Activated CD4-positive, alpha-beta T cell treated with anti-CD3 and anti-CD28 coated beads, Interleukin-2, amount 50 U/mL, for 48 hours (primary cell): ENCODE measurements at regions not wholly inside any gene's neighbourhood (a gene's known extent, or its start where the extent isn't known, plus 50 kb on each side); places are given as distances from the start of the nearest gene placed in this dataset.
"Not testable (repeated sequence)": the region's sequence is repeated elsewhere in the genome, so short reads cannot be mapped to it uniquely, and the experiment has no call there.

ENCODE experiments used
- DNase-seq, 2 experiments: peaks; one replicate each; pipeline ENCODE4 v3.0.0-alpha.2; 2020

DNA sequence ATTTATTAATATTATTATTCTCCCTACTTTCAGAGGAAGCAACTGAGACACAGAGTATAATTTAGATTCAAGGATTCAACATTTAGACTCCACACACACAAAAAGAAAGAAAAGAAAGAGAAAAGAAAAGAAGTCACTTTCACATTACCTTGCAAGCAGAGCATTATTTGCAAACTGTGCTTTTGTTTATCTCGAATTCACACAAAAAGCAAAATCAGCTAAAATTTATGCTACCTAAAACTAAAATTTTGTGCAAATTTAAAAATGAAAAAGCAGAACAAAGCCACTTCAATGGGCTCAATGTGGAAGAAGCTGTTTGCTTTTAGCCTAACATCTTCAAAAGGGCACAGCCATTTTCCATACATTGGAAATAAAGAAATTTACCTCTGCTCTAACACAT lies 1282.7 kb upstream of the GYPC start:
- DNase-seq, result no peak

DNA sequence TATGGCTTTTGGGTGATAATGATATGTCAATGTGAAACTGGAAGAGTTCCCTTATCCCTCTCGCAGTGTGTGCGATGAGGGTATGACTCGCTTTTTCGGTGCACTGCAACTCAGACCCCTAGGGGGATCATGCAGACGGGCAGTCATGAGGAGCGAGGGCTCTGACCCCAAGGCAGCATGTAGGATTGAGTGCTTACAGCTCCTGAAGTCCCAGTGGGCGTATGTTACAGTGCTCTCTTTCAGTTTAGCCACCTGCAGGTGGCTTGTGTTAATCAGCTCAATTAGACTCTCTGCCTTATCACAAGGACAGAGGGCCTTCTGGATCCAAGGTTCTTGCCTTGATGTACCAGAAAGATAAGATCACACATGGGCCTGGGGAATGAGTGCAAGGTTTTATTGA lies 1269.9 kb upstream of the GYPC start:
- no peak for DNase-seq

DNA sequence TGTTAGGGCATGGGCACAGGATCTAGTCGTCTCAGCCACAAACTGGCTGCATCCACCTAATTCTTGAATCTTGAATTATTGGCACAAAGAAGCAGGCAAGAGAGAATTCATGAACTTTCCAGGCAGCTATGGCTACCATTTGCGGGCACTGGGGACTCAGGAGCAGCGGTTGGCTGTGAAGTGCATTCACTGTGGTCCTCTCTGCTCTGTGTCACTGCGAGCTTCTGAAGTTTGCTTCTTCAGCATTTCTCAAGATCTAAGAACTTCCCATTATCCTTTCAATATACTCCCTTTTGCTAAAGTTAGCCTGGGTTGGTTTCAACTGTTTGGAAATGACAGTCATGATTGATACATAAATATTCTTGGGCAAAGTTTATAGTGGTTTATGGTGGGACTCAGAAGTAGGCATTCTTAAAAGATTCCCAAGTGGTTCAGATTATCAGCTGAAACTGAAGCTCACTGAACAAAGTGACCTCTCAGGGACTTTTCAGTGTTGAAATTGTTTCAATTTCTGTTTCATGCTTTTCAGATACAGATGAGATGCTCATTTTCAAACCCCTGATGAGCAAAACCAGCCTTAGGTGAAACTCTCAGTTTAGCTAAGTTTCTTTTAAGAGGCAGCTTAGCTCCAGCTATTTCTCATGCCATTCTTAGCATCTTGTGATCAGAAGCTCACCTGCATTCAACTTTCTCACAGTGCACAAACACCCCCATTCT lies 1258.3 kb upstream of the GYPC start:
- no peak for DNase-seq

DNA sequence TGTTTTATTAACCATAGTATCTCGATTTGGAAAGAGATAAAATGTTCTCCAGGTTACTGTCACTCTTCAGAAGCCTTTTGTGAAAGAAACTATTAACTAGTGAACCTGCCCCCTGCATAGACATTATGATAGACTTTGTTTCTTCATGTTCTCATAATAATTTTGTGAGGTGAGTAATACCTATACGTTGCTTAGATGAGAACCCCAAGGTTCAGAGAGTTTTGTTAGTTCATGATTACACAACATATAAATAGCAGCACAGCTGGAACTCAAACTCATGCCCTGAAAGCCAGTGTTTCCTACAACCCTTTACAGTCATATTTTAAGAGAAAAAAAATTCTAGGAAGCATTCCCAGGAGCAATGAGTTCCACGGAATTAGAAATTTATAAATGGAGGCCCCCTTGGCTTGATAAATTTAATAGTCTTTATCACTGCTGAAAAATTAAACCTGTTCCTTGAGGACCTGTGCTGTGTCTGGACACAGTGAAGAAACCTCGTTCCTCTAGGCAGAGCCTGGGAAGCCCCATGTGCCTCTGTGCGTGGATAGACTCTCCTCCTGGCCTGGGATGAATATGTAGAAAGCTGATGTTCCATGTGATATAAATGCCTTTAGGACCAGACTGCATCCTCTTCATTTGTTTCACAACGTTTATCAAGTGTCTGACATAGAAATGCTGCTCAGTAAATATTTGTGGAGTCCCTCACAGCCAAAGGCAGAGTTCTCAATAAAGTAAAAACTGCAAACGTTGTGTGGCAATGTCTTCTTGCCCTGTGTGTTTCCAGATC lies 1257.0 kb upstream of the GYPC start:
- no peak for DNase-seq

DNA sequence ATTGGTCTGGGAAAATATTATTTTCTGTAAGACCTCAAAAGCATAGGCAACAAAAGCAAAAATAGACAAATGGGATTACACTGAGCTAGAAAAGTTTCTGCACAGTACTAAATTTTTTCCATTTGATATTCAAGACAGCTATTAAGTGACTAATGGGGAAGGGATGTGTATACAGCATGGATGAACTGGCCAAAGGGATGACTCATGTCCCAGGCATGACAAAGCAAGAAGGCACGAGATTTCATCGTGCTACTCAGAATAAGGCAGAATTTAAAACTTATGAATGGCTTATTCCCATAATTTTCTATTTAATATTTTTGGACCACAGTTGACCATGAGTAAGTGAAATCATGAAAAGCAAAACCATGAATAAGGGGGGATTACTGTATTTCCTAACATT lies 1250.1 kb upstream of the GYPC start:
- no peak for DNase-seq

- no peak for DNase-seq
These were observed 1247.0 kb upstream of the GYPC start for GRCh38 chr2:125408874-125409538.

DNA sequence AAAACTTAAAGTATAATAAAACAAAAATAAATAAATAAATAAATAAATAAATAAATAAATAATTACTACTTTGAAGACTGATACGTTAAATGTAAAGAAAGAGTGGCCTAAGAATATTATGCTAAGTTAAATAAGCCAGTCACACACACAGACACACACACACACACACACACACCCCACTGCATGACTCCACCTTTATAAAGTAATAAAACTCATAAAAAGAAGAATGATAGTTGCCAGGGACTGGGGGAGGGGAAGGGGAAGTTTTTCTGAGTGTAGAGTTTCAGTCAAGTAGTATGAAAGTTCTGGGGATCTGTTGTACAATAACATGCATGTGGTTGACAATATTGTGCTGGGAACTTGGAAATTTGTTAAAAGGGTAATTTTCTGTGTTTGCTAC lies 1237.5 kb upstream of the GYPC start:
- DNase-seq, result no peak

DNA sequence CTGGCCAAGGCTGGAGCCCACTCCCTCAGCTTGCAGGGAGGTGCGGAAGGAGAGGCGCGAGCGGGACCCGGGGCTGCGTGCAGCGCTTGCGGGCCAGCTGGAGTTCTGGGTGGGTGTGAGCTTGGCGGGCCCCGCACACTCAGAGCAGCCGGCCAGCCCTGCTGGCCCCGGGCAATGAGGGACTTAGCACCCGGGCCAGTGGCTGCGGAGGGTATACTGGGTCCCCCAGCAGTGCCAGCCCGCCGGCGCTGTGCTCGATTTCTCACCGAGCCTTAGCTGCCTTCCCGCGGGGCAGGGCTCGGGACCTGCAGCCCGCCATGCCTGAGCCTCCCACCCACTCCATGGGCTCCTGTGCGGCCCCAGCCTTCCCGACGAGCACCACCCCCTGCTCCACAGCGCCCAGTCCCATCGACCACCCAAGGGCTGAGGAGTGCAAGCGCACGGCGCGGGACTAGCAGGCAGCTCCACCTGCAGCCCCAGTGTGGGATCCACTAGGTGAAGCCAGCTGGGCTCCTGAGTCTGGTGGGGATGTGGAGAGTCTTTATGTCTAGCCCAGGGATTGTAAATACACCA lies 1233.7 kb upstream of the GYPC start:
- DNase-seq, result not testable (repeated sequence)

DNA sequence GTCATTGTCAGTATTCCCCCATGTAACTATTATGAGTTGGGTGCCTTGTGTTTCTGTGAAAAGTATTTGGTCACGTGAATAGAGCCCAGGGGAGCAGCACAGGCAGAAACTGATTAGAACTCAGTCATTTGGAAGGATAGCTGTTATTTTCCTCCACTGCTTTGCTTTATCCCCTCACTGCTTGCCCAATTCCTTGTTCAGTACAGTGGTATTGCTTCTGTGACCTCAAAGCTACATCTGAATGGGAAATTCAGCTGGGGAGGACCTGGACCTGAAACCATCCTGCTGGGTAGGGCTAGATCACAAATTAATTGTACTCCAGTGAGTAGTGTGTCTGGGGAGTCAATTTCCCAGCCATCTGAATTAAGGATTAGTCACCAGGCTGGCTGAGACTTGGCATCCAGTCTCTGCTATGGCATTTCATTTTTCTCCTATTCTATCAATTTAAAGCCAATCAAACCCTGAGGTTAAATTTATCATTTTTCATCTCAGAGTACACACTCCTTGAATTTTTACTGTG lies 1231.6 kb upstream of the GYPC start:
- DNase-seq, result no peak

DNA sequence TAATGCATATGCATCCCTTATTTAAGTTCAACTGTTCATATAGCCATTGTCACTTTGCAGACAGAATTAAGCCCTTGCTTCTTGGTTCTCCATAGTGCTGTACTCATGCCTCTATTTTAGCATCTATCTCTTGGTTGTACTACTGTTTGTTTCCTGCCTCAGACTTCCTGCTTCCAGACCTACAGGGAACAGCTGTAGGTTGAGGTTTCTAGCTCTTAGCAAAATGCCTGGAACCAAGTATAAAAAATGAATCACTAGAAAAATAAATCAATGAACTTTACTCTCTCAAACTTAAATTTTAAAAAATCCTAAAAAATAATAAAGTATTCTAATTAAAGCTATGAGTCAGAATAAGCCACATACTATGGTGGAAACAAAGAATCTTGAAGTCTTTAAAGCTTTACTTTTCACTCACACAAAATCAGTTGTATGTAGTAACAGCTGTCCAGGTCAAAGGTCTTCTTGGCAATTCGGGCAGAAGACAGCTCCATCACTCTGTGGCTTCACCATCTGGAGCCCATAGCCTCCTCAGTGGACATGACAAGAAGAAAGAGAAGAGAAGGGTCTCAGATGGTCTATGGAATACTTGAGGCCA lies 1228.1 kb upstream of the GYPC start:
- DNase-seq, result no peak

DNA sequence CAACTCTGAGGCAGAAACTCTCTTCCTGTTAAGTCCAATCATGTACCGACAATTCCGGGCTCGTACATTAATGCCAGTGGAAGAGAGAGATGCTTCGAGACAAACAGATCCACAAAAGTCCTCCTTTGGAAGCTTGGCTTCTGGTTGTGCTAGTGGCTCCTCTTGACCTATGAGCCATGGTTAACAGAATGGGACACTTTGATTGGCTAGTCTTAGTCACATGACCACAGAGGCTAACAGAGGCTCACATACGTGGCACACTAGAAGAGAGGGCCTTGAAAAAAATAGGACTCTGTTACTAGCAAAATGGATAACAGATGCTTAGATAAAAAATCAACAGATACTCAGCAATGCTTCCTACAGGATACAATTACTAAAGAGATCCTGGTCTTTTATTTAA lies 1211.9 kb upstream of the GYPC start:
- DNase-seq, result no peak

GRCh38 chr2:125445495-125445894 lies 1210.5 kb upstream of the GYPC start:
- no peak for DNase-seq

DNA sequence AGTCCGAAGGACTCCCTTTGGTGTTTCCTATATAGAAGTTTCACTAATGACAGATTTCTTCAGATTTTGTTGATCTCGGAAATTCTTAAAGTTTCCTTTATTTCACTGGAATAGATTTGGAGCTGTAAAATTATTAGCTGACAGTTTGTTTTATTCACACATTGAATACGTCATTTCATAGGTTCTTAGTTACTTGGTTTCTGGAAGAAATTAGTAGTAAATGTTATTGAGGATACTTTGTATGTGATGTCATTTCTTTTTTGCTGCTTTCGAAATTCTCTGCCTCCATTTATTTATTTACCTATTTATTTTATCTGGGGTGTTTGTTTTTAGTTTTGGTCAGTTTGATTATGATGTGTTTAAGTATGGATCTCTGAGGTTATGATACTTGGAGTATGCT lies 1205.9 kb upstream of the GYPC start:
- DNase-seq, result no peak

- no peak for DNase-seq
These were observed 1200.8 kb upstream of the GYPC start for GRCh38 chr2:125455110-125455509.

GRCh38 chr2:125456693-125457363 lies 1199.1 kb upstream of the GYPC start:
- no peak for DNase-seq

- no peak for DNase-seq
These were observed 1184.0 kb upstream of the GYPC start for GRCh38 chr2:125471963-125472362.

- no peak for DNase-seq
These were observed 1176.8 kb upstream of the GYPC start for GRCh38 chr2:125479143-125479636.

GRCh38 chr2:125490308-125490707 lies 1165.7 kb upstream of the GYPC start:
- DNase-seq, result no peak

GRCh38 chr2:125491663-125492062 lies 1164.3 kb upstream of the GYPC start:
- no peak for DNase-seq

GRCh38 chr2:125512313-125512712 lies 1143.6 kb upstream of the GYPC start:
- DNase-seq, result no peak

DNA sequence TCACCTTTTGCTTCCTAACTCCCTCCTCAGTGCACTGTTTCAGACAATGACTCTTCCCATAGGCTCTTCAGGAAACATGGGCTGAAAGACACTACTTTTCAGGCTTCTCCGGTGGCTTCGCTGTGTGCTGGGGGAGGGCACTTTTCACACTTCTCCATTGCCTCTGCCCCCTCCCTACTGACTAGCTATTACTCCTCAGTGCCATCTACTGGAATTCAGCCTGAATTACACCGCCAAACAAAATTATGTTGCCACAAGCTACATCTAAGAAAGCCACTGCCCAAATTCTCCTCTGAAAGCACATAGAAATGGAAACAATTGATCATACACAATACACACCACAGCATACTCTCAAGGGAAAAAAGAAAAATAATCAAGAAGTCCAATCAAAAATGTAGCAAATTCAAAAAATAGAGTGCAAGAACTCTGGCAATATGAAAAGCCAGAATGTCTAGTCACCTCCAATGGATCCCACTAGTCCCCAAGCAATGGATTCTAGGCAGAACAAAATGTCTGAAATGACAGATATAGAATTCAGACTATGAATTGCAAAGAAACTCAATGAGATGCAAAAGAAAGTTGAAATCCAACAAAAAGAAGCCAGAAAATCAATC lies 1139.4 kb upstream of the GYPC start:
- DNase-seq, result no peak

DNA sequence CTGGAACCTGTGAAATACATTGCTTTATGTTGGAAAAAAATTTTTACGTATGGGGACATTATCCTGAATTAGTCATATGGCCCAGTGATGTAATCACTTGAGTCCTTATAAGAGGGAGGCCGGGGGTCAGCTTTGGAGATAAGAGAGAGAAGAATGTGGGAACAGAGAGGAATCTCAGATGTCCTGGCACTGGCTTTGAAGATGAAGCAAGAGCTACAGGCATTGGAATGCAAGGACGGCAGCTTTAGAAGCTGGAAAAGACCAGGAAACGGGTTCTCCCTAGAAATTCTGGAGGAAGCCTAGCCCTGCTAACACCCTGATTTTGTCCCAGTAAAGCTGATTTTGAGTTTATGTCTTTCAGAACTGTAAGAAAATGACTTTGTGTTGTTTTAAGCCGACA lies 1129.9 kb upstream of the GYPC start:
- DNase-seq, result no peak
